Suprapubic skin (tissue), 3 donors: ENCODE measurements at regions not wholly inside any gene's neighbourhood (a gene's known extent, or its start where the extent isn't known, plus 50 kb on each side); places are given as distances from the start of the nearest gene placed in this dataset.

Experiments used
- CTCF ChIP-seq, 2 donors: fragments of 200-600 bp in 1 of 2; fragments of 450-650 bp in 1 of 2; sonication (generic) in 1 of 2; IDR thresholded peaks; one replicate each; pipeline ENCODE4 v1.5.1; 2016 to 2019; ENCODE audit warnings: antibody characterized with exemption in 2 of 2, mild to moderate bottlenecking in 1 of 2, moderate library complexity in 1 of 2
- POLR2AphosphoS5 ChIP-seq, 3 donors: sonication (generic); formaldehyde crosslinking; IDR thresholded peaks; one replicate each; pipeline ENCODE4 v1.6.1; 2017; ENCODE audit warnings: antibody characterized with exemption in 3 of 3

GRCh38 chr13:67619351-67619994 is 389.3 kb upstream of the PCDH9 start:
- TF ChIP-seq CTCF (IDR thresholded peaks at IDR 0.05), result no peak
- TF ChIP-seq POLR2AphosphoS5 (IDR thresholded peaks at IDR 0.05), result no peak
